Stomach (tissue), 4 donors: ENCODE measurements at regions not wholly inside any gene's neighbourhood (a gene's known extent, or its start where the extent isn't known, plus 50 kb on each side); places are given as distances from the start of the nearest gene placed in this dataset.

Source experiments
- CTCF ChIP-seq, 7 experiments: fragments of 450-650 bp in 4 of 7; fragments of 200-600 bp in 3 of 7; sonication (generic) in 3 of 7; IDR thresholded peaks; one replicate each; pipeline ENCODE4 v1.5.1; 2016 to 2019; ENCODE audit warnings: antibody characterized with exemption in 7 of 7, control low read depth in 2 of 7, mild to moderate bottlenecking in 1 of 7
- POLR2A ChIP-seq, 4 donors: fragments of 450-650 bp; IDR thresholded peaks; one replicate each; pipeline ENCODE4 v1.6.1; 2016; ENCODE audit warnings: antibody characterized with exemption in 4 of 4, control low read depth in 2 of 4, mild to moderate bottlenecking in 1 of 4, moderate library complexity in 1 of 4
- POLR2AphosphoS5 ChIP-seq, 3 donors: sonication (generic); formaldehyde crosslinking; IDR thresholded peaks; one replicate each; pipeline ENCODE4 v1.6.1; 2016; ENCODE audit warnings: antibody characterized with exemption in 3 of 3

- TF ChIP-seq POLR2A (IDR thresholded peaks at IDR 0.05) (no peak), CTCF (IDR thresholded peaks at IDR 0.05) (no peak), POLR2AphosphoS5 (IDR thresholded peaks at IDR 0.05) (no peak)
Observed at GRCh38 chr9:89679581-89679980, 74.8 kb downstream of the GADD45G start.
